Cardiac muscle cell (in vitro differentiated cells and primary cell): ENCODE measurements at regions not wholly inside any gene's neighbourhood (a gene's known extent, or its start where the extent isn't known, plus 50 kb on each side); places are given as distances from the start of the nearest gene placed in this dataset.
"Not testable (repeated sequence)": the region's sequence is repeated elsewhere in the genome, so short reads cannot be mapped to it uniquely, and the experiment has no call there.

Source experiments
- DNase-seq, 2 donors: peaks; one replicate each; pipeline versions ENCODE4 v3.0.0 to v3.0.0-alpha.2; 2010 to 2017; ENCODE audit warnings: low read depth in 1 of 2, low spot score in 1 of 2
- H3K27ac ChIP-seq: fragments of 200-600 bp; sonication (generic); 2 replicates; pipeline ENCODE4 v1.5.1; 2016
- H3K27me3 ChIP-seq: fragments of 200-600 bp; sonication (generic); 2 replicates; pipeline ENCODE4 v1.6.0; 2016; ENCODE audit warnings: control low read depth
- H3K36me3 ChIP-seq: fragments of 200-600 bp; sonication (generic); 2 replicates; pipeline ENCODE4 v1.5.1; 2016; ENCODE audit warnings: control low read depth
- H3K4me1 ChIP-seq: fragments of 200-600 bp; sonication (generic); 2 replicates; pipeline ENCODE4 v1.8.1; 2017; ENCODE audit warnings: low read depth, mild to moderate bottlenecking, mixed run types
- H3K4me3 ChIP-seq: fragments of 200-600 bp; sonication (generic); 2 replicates; pipeline ENCODE4 v1.5.1; 2016; ENCODE audit warnings: mild to moderate bottlenecking
- H3K9me3 ChIP-seq: fragments of 200-600 bp; sonication (generic); 2 replicates; pipeline ENCODE4 v1.5.1; 2017; ENCODE audit warnings: low read depth, mild to moderate bottlenecking, control low read depth
- CTCF ChIP-seq: IDR thresholded peaks from 2 replicates; pipeline ENCODE4 v1.5.1; 2012; ENCODE audit warnings: low read depth, mild to moderate bottlenecking, low read length

- Histone ChIP-seq H3K4me1 (no peaks in the 10 kb centered on the region), H3K9me3 (no peaks in the 10 kb centered on the region), H3K4me3 (no peak overlapping the region), H3K27ac (no peak overlapping the region), H3K27me3 (peaks cover 16% of the 10 kb centered on the region), H3K36me3 (no peaks in the 10 kb centered on the region)
- DNase-seq = no peak
- TF ChIP-seq CTCF = no peak
Measured at GRCh38 chr22:22057617-22058378, 75.2 kb upstream of the TOP3B start.

- not testable (repeated sequence) for H3K4me3 ChIP-seq, H3K4me1 ChIP-seq
- peak in 1 of 2 donors; percentile 38 for DNase-seq
Measured at GRCh38 chr22:22056809-22057594, 74.4 kb upstream of the TOP3B start.

GRCh38 chr22:22052548-22053139 lies 70.1 kb upstream of the TOP3B start:
- not testable (repeated sequence) for H3K4me1 ChIP-seq, H3K4me3 ChIP-seq, DNase-seq, H3K9me3 ChIP-seq, H3K36me3 ChIP-seq, H3K27ac ChIP-seq
- peaks cover 17% of the 10 kb centered on the region for H3K27me3 ChIP-seq

More at GRCh38 chr22:22056809-22057594, 74.4 kb upstream of the TOP3B start:
- H3K9me3 ChIP-seq, H3K36me3 ChIP-seq, H3K27ac ChIP-seq: not testable (repeated sequence)
- H3K27me3 ChIP-seq = peaks cover 14% of the 10 kb centered on the region

GRCh38 chr22:22051032-22051431 lies 68.4 kb upstream of the TOP3B start:
- not testable (repeated sequence) for H3K4me3 ChIP-seq, DNase-seq, H3K9me3 ChIP-seq, H3K4me1 ChIP-seq, H3K36me3 ChIP-seq, H3K27ac ChIP-seq
- peaks cover 33% of the 10 kb centered on the region for H3K27me3 ChIP-seq

- Histone ChIP-seq H3K36me3 (no peaks in the 10 kb centered on the region), H3K27ac (no peak overlapping the region), H3K4me3 (no peak overlapping the region), H3K4me1 (no peaks in the 10 kb centered on the region), H3K27me3 (peaks cover 40% of the 10 kb centered on the region), H3K9me3 (no peaks in the 10 kb centered on the region)
- DNase-seq = no peak
- TF ChIP-seq CTCF = no peak
Measured at GRCh38 chr22:22050141-22050775, 67.7 kb upstream of the TOP3B start.

- no peak for DNase-seq
- H3K4me3 ChIP-seq = no peak overlapping the region
- H3K4me1 ChIP-seq = no peaks in the 10 kb centered on the region
- no peaks in the 10 kb centered on the region for H3K36me3 ChIP-seq
- no peak overlapping the region for H3K27ac ChIP-seq
- no peak for TF ChIP-seq CTCF
- H3K27me3 ChIP-seq = peaks cover 46% of the 10 kb centered on the region
- H3K9me3 ChIP-seq = no peaks in the 10 kb centered on the region
Measured at GRCh38 chr22:22049684-22050083, 67.1 kb upstream of the TOP3B start.
